NCI-H2196 (cell line): ENCODE measurements at regions not wholly inside any gene's neighbourhood (a gene's known extent, or its start where the extent isn't known, plus 50 kb on each side); places are given as distances from the start of the nearest gene placed in this dataset.
A peak's percentile ranks its signal among the peaks of the same experiment; 100 is the strongest.

Source experiments
- DNase-seq: peaks from one replicate; lab custom pipeline; 2025; ENCODE audit not compliant: unreplicated experiment; lab: John Stamatoyannopoulos, UW

DNA sequence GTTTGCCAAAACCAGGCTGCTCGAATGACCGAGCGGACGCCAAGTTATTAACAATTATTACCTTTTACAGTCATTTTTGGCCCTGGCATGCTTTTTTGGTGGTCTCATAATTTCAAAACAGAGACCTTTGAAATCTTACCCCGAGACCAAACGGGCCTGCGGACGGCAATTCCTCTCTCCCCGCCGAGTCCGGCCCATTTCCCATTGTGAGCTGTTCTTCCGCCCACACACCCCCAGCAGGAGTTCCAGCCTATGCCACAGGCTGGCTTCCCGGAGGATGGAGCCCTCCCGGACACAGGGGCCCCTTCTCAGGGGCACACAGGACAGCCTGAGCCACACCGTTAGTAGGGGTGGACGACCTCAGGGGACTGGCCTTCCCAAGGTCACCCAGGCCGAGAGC lies 130.7 kb downstream of the C16orf95 start:
- DNase-seq: no peak

DNA sequence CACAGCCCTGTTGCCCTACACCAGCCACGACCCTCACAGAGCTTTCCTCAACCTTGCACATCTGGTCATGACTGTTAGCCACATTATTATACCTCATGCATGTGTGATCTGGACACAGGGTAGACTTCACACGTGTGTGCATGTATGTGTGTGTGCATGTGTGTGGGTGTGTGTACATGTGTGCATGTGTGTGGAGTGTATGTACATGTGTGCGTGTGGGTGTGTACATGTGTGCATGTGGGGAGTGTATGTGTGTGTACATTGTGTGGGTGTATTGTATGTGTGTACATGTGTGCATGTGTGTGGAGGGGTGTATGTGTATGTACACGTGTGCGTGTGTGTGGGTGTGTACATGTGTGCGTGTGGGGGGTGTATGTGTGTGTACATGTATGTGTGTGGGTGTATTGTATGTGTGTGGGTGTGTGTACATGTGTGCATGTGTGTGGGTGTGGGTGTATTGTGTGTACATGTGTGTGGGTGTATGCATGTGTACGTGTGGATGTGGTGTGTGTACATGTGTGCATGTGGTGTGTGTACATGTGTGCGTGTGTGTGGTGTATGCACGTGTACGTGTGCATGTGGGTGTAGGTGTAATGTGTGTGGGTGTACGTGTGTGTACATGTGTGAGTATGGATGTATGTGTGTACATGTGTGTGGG lies 130.2 kb downstream of the C16orf95 start:
- DNase-seq: no peak

- no peak for DNase-seq
Measured at GRCh38 chr16:87188104-87188503, 129.1 kb downstream of the C16orf95 start.

DNA sequence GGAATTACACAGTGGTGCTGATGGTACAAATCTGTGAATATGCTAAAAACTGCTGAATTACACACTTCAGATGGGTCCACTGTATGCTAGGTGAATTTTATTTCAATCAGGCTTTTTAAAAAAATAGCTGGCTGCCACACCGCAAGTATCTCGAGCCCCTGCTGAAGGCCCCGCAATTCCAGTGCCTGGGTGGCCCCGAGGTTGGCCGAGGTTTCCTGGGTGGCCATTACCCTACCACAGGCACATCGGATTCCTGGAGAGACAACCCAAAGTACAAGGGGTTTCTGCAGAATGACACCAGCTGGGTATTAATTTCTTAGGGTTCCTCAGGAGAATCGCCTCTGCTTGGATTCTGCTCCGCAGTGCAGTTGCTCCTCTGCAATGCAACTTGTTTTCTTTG lies 127.8 kb downstream of the C16orf95 start:
- DNase-seq: no peak

DNA sequence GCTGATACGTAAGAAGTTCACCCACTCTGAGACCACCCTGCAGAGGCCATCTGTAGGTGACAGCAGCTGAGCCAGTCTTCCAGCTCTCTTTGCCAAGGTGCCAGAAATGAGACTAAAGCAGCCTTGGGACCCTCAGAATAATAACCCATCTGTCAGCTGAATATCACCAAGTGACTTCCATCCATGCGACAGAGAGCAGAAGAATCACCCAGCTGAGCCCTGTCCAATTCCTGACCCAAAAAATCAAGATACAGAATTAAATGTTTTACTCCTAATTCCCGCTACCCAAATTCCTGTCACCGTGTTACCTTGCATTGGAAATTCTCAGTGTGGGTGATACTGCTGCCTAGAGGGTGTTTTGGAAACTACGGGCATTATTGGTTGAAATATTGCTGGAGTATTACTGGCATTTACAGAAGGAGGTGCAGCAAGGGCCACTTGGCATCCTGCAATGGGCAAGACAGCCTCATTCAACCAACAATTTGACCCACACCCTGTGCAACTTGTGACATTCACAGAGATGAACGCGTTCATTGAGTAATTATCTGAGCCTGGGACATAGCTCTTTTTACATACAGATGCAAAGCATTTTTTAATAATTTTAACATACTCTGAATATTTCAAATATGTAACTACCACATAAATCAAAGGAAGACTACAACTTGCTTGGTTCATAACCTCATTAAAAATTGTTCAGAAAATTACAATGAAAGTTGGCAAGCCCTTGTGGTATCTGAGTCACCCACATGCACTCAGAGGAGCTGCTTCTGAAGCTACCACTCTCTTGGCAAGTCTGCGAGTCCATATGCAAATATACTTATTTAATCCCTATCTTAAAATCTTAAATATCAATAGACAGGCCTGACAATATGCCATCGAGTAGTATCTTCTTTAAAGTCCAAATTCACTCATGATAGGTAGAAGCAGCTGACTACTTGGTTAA lies 126.6 kb downstream of the C16orf95 start:
- DNase-seq: no peak

GRCh38 chr16:87192452-87193073 lies 124.6 kb downstream of the C16orf95 start:
- no peak for DNase-seq

DNA sequence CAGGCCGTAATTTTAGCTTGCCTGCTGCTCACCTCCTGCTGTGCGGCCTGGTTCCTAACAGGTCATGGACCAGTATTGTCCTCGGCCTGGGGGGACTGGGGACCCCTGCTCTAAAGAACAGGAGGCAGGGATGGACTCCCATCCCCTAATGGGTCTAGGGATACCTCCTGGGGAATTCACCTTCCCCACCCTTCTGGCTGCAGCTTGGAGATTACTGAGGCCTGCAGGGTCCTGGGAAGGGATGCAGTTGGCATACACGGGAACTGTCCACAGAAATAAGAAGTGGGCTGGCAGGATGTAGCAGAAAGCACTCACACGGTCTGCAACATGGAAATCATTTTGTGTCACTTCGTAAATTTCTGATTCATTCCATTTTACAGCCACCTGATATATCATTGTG lies 123.0 kb downstream of the C16orf95 start:
- DNase-seq: no peak

DNA sequence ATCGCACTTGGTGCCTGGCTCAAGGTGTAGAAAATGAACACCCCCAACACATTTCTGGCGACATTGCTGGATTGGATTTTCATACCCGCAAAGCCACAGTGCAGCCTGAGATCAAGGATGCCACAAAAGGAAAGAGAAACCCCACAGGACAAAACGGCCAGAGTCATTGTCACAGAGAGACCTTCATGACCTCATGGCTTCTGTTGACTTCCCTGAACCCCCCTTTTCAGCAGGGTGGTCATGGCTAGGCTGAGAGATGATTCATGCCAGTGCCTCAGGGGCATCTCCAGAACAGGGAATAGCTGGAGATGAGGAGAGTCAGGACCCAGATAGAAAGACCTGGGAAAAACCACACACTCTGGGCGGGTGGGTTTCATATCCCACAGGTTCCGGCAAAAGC lies 122.0 kb downstream of the C16orf95 start:
- DNase-seq: no peak

GRCh38 chr16:87196231-87196630 lies 121.0 kb downstream of the C16orf95 start:
- DNase-seq: no peak

DNA sequence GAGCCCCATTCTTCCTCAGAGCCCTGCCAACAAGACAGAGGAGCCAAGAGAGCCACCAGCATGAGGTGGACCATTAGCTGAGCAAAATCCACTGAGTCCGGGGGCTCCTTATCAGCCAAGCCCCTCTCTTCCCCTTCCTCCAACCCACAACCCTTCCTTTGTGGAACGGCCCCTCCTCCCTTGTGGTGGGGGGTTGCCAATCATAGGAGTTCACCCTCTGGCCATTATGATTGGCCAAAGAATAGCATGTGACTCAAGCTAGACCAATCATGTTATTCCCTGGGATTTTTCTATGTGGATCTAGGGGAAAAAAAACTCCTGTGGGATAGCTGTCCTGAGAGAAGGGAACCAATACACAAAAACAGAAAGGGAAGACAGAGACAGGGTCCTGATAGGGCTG lies 120.5 kb downstream of the C16orf95 start:
- DNase-seq: no peak

- DNase-seq: no peak
Measured at GRCh38 chr16:87198328-87198832, 118.8 kb downstream of the C16orf95 start.

GRCh38 chr16:87198881-87199280 lies 118.3 kb downstream of the C16orf95 start:
- DNase-seq: no peak

GRCh38 chr16:87199379-87199778 lies 117.8 kb downstream of the C16orf95 start:
- no peak for DNase-seq

DNA sequence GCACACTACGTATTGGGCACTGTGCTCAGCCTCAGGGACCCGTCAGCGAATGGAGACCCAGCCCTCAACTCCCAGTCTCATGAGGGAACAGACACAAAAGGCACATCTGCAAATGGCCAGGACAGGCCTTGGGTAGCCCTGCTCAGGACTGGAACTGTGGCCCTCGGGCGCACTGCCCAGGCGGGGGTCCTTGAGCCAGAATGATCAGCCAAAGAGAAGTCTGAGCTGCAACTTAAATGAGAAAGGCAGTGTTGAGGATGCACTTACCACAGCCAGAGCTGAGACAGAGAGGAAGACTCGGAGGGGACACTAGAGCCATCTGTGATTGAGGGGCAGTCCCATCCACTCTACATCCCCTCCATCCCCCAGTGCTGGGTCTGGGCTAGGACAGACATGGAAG lies 117.3 kb downstream of the C16orf95 start:
- DNase-seq: no peak

- DNase-seq: no peak
Measured at GRCh38 chr16:87200637-87201036, 116.6 kb downstream of the C16orf95 start.

DNA sequence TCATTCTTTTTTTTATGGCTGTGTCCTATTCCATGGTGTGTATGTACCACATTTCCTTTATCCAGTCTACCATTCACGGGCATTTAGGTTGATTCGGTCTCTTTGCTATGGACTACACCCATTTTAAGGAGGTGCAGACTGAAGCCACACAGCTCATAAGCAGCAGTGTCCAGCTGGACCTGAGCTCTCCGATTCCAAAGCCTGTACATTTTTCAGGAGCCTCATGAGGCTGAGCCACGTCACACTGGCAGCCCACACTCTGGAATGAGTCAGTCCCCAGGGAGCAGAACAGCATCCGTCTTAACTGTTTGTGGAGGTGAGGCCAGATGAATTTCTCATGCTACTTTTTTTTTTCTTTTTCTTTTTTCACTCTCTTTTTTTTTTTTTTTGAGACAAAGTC lies 116.1 kb downstream of the C16orf95 start:
- DNase-seq: no peak

DNA sequence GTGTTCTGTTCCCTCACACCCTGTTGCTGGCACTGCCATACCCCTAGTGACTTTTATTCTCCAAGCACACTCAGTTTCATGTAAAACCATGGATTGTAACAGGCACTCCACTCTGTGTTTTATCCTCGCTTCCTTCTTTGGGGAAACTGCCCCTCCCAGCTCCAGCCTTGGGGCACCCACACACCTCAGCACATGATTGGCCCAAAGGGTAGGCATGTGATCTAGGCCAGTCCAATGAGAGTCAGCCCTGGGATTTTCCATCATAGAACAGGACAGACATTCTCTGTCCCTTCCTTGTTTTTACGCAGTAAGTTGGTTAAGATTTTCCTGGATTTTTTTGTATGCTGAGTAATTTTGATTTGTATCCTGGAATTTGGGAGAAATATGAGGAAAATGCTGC lies 115.4 kb downstream of the C16orf95 start:
- no peak for DNase-seq

DNA sequence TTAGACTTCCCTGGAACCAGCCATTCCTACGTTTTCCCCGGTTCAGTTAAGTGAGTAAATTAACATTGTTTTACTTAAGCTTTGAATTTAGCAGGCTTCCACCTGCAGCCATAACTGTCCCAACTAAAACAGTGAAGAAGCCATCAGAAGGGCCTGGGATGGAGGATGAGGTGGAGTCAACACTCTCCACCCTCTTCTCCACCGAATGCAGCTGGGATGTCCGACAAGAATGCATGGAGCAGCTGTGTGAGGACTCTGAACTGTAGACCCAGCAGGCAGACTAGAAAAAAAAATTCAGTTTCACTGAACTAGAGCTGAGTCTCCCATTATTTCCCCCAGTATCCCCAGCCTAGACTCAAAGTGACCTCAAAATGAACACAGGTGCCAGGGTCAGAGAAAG lies 114.8 kb downstream of the C16orf95 start:
- no peak for DNase-seq

GRCh38 chr16:87203060-87203656 lies 114.0 kb downstream of the C16orf95 start:
- peak; percentile 10 for DNase-seq

- no peak for DNase-seq
Measured at GRCh38 chr16:87206646-87207451, 110.3 kb downstream of the C16orf95 start.

DNA sequence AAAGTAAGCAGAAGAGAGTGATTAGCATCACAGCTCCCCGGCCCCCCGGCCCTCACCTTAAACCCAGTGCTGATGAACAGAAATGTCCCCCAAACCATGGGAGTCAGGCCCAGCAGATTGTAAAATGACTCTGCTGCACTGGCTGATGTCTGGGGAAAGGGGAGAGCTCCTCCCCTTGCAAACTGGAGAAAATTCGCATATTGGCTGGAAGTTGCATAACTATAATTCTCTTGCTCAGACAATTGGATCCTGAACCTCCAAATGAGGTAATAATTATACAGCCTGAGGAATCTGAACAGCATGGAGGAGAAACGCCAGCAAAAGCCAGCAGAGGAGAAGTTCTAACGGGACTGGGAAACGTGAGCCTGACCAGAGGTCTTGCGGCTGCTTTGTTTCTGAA lies 109.7 kb downstream of the C16orf95 start:
- DNase-seq: no peak
